IMR-90 (cell line): ENCODE measurements at regions not wholly inside any gene's neighbourhood (a gene's known extent, or its start where the extent isn't known, plus 50 kb on each side); places are given as distances from the start of the nearest gene placed in this dataset.

Experiments
- CEBPB ChIP-seq: IDR thresholded peaks from 2 replicates; pipeline ENCODE4 v1.6.1; 2012; ENCODE audit warnings: low read depth, low read length, improper control_type of control experiment
- POLR2A ChIP-seq: IDR thresholded peaks from 2 replicates; pipeline ENCODE4 v1.6.1; 2012; ENCODE audit warnings: mild to moderate bottlenecking, low read depth, low read length
- SMC3 ChIP-seq: fragments of 150-350 bp; IDR thresholded peaks from 2 replicates; pipeline ENCODE4 v1.6.1; 2016; ENCODE audit warnings: low read depth, mild to moderate bottlenecking, antibody characterized with exemption, low read length, moderate library complexity
- TF ChIP-seq, protein P1 (sequence below): conservative IDR thresholded peaks from 2 replicates; pipeline ENCODE4 v1.5.1; 2012; ENCODE audit warnings: mild to moderate bottlenecking, low read depth, low read length, improper control_type of control experiment

DNA sequence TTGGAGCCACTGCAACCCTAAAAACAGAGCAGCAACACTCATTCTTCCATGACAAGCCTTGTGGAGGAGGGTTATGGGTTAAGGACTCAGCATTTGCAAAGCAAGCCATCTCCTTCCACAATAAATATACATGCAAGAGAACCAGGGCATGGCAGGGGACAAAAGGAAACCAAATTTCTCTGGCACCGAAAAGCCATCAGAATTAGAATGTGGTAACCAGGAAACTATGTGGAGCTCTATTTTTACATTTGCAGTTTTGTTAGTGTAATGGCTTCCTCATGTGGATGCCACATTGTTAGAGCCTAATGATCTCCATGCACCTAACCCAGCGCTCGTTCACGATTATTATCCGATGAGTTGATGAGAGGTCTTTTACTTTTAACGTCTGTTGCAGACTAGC lies 91.7 kb downstream of the NAV1 start:
- TF ChIP-seq POLR2A: no peak
- TF ChIP-seq SMC3: no peak
- no peak for TF ChIP-seq CEBPB
- TF ChIP-seq, protein P1, sequence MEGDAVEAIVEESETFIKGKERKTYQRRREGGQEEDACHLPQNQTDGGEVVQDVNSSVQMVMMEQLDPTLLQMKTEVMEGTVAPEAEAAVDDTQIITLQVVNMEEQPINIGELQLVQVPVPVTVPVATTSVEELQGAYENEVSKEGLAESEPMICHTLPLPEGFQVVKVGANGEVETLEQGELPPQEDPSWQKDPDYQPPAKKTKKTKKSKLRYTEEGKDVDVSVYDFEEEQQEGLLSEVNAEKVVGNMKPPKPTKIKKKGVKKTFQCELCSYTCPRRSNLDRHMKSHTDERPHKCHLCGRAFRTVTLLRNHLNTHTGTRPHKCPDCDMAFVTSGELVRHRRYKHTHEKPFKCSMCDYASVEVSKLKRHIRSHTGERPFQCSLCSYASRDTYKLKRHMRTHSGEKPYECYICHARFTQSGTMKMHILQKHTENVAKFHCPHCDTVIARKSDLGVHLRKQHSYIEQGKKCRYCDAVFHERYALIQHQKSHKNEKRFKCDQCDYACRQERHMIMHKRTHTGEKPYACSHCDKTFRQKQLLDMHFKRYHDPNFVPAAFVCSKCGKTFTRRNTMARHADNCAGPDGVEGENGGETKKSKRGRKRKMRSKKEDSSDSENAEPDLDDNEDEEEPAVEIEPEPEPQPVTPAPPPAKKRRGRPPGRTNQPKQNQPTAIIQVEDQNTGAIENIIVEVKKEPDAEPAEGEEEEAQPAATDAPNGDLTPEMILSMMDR: no peak
